Transverse colon (tissue), 4 donors: ENCODE measurements at regions not wholly inside any gene's neighbourhood (a gene's known extent, or its start where the extent isn't known, plus 50 kb on each side); places are given as distances from the start of the nearest gene placed in this dataset.

ENCODE experiments used
- CTCF ChIP-seq, 5 experiments: fragments of 200-600 bp in 3 of 5; fragments of 450-650 bp in 2 of 5; sonication (generic) in 3 of 5; IDR thresholded peaks; 1 replicate in 2 of 5; 2 replicates in 3 of 5; pipeline ENCODE4 v1.5.1; 2016 to 2017; ENCODE audit warnings: antibody characterized with exemption in 5 of 5, inconsistent platforms in 3 of 5, mild to moderate bottlenecking in 2 of 5, moderate library complexity in 1 of 5
- POLR2A ChIP-seq: fragments of 450-650 bp; IDR thresholded peaks from one replicate; pipeline ENCODE4 v1.6.1; 2016; ENCODE audit warnings: antibody characterized with exemption, mild to moderate bottlenecking, moderate library complexity
- POLR2AphosphoS5 ChIP-seq, 3 donors: sonication (generic); formaldehyde crosslinking; IDR thresholded peaks; one replicate each; pipeline ENCODE4 v1.6.1; 2016; ENCODE audit warnings: antibody characterized with exemption in 3 of 3

DNA sequence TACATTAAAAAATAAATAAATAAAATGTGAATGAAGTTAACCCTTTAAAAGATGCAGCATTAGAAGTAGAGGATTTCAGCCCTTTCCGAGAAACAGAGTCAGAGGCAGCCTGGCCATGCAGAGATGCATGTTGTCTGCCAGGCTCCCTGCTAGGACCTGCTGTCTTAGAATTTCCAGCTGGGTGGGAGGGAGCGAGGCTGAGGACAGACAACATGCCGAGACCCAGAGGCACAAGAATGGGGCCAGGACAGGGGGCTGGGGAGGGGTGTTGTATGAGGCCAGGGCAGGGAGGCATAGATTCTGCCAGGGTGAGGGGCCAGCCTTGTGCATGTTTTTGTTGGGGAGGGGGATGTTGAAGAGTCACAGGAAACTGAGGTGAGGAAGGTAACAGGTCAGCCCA, 68.6 kb upstream of the NEURL1B start:
- TF ChIP-seq POLR2AphosphoS5 (IDR thresholded peaks at IDR 0.05) = no peak
- TF ChIP-seq CTCF (IDR thresholded peaks at IDR 0.05) = no peak
- no peak for TF ChIP-seq POLR2A
